ENCODE measurements at regions not wholly inside any gene's neighbourhood (a gene's known extent, or its start where the extent isn't known, plus 50 kb on each side); places are given as distances from the start of the nearest gene placed in this dataset.

DNA sequence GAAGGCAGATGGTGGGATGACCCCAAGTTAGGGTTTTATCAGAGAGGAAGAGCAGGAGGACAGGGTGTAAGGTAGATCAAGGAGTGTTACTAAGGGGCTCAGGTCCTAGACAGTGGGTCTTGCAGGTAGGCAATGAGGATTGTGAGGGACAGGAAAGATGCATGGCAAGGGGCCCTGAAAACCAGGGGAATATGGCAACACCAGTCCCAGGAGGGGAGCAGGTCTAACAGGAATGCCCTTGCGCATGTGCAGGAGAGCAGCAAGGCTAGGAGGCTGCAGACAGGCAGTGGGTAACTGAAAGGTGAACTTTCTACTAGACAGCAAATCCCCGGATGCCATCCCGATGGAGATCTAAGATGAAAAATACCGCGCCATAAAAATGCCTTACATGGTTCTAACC, 211.3 kb downstream of the ALG10 start:
- TF ChIP-seq ZNF274 (IDR thresholded peaks at IDR 0.05; ENCODE audit: low read depth, low read length) (no peak), YY1 (IDR thresholded peaks at IDR 0.05; ENCODE audit: insufficient read depth, insufficient read length) (no peak)
